ENCODE measurements at regions not wholly inside any gene's neighbourhood (a gene's known extent, or its start where the extent isn't known, plus 50 kb on each side); places are given as distances from the start of the nearest gene placed in this dataset.

GRCh38 chr3:117873249-117873600 lies 1161.4 kb downstream of the IGSF11 start:
- no peak overlapping the region for H3K27ac Mint-ChIP-seq
- intact Hi-C loops (cut with micrococcal nuclease): no loop called here
- H3K4me1 Mint-ChIP-seq (ENCODE audit: low read depth): no peaks in the 10 kb centered on the region
- no peaks in the 10 kb centered on the region for H3K36me3 Mint-ChIP-seq (ENCODE audit: low read depth)
- no peaks in the 10 kb centered on the region for H3K27me3 Mint-ChIP-seq (ENCODE audit: insufficient read depth)
- H3K9me3 Mint-ChIP-seq: no peaks in the 10 kb centered on the region
- DNase-seq (ENCODE audit: low spot score): no peak
- no peak overlapping the region for H3K4me3 Mint-ChIP-seq

- Mint-ChIP-seq H3K9me3 (no peaks in the 10 kb centered on the region), H3K36me3 (ENCODE audit: low read depth) (no peaks in the 10 kb centered on the region), H3K4me1 (ENCODE audit: low read depth) (no peaks in the 10 kb centered on the region), H3K27me3 (ENCODE audit: insufficient read depth) (no peaks in the 10 kb centered on the region), H3K27ac (no peak overlapping the region), H3K4me3 (no peak overlapping the region)
- intact Hi-C loops (cut with micrococcal nuclease): no loop called here
- DNase-seq (ENCODE audit: low spot score): no peak
Measured at GRCh38 chr3:117874028-117874690, 1160.5 kb downstream of the IGSF11 start.

- Mint-ChIP-seq H3K36me3 (ENCODE audit: low read depth) (no peaks in the 10 kb centered on the region), H3K9me3 (no peaks in the 10 kb centered on the region), H3K27me3 (ENCODE audit: insufficient read depth) (no peaks in the 10 kb centered on the region), H3K4me3 (no peak overlapping the region), H3K4me1 (ENCODE audit: low read depth) (no peaks in the 10 kb centered on the region), H3K27ac (no peak overlapping the region)
- intact Hi-C loops (cut with micrococcal nuclease): no loop called here
- DNase-seq (ENCODE audit: low spot score): no peak
Measured at GRCh38 chr3:117874904-117875874, 1159.5 kb downstream of the IGSF11 start.

- intact Hi-C loops (cut with micrococcal nuclease): no loop called here
- Mint-ChIP-seq H3K36me3 (ENCODE audit: low read depth) (no peaks in the 10 kb centered on the region), H3K4me1 (ENCODE audit: low read depth) (no peaks in the 10 kb centered on the region), H3K9me3 (no peaks in the 10 kb centered on the region), H3K27ac (no peak overlapping the region), H3K4me3 (no peak overlapping the region), H3K27me3 (ENCODE audit: insufficient read depth) (no peaks in the 10 kb centered on the region)
- no peak for DNase-seq (ENCODE audit: low spot score)
Measured at GRCh38 chr3:117875887-117876286, 1158.8 kb downstream of the IGSF11 start.

GRCh38 chr3:117880638-117881037 lies 1154.0 kb downstream of the IGSF11 start:
- no peaks in the 10 kb centered on the region for H3K4me1 Mint-ChIP-seq (ENCODE audit: low read depth)
- no peak overlapping the region for H3K27ac Mint-ChIP-seq
- H3K27me3 Mint-ChIP-seq (ENCODE audit: insufficient read depth): no peaks in the 10 kb centered on the region
- H3K36me3 Mint-ChIP-seq (ENCODE audit: low read depth): no peaks in the 10 kb centered on the region
- no peak overlapping the region for H3K4me3 Mint-ChIP-seq
- no peak for DNase-seq (ENCODE audit: low spot score)
- peaks cover 7% of the 10 kb centered on the region for H3K9me3 Mint-ChIP-seq
- intact Hi-C loops (cut with micrococcal nuclease): no loop called here

- Mint-ChIP-seq H3K4me1 (ENCODE audit: low read depth) (no peaks in the 10 kb centered on the region), H3K9me3 (peaks cover 7% of the 10 kb centered on the region), H3K27ac (no peak overlapping the region), H3K4me3 (no peak overlapping the region), H3K27me3 (ENCODE audit: insufficient read depth) (no peaks in the 10 kb centered on the region), H3K36me3 (ENCODE audit: low read depth) (no peaks in the 10 kb centered on the region)
- intact Hi-C loops (cut with micrococcal nuclease): no loop called here
- DNase-seq (ENCODE audit: low spot score): no peak
Measured at GRCh38 chr3:117881210-117881609, 1153.4 kb downstream of the IGSF11 start.

GRCh38 chr3:117885011-117885441 lies 1149.6 kb downstream of the IGSF11 start:
- Mint-ChIP-seq H3K27me3 (ENCODE audit: insufficient read depth) (no peaks in the 10 kb centered on the region), H3K4me1 (ENCODE audit: low read depth) (no peaks in the 10 kb centered on the region), H3K36me3 (ENCODE audit: low read depth) (no peaks in the 10 kb centered on the region), H3K4me3 (no peak overlapping the region), H3K9me3 (peaks cover 7% of the 10 kb centered on the region), H3K27ac (no peak overlapping the region)
- DNase-seq (ENCODE audit: low spot score): no peak
- intact Hi-C loops (cut with micrococcal nuclease): no loop called here

GRCh38 chr3:117886147-117886546 lies 1148.5 kb downstream of the IGSF11 start:
- Mint-ChIP-seq H3K27ac (no peak overlapping the region), H3K4me1 (ENCODE audit: low read depth) (no peaks in the 10 kb centered on the region), H3K9me3 (peaks cover 7% of the 10 kb centered on the region), H3K27me3 (ENCODE audit: insufficient read depth) (no peaks in the 10 kb centered on the region), H3K4me3 (no peak overlapping the region), H3K36me3 (ENCODE audit: low read depth) (no peaks in the 10 kb centered on the region)
- DNase-seq (ENCODE audit: low spot score): no peak
- intact Hi-C loops (cut with micrococcal nuclease): no loop called here

- intact Hi-C loops (cut with micrococcal nuclease): no loop called here
- Mint-ChIP-seq H3K27ac (no peak overlapping the region), H3K4me3 (no peak overlapping the region), H3K4me1 (ENCODE audit: low read depth) (no peaks in the 10 kb centered on the region), H3K36me3 (ENCODE audit: low read depth) (no peaks in the 10 kb centered on the region), H3K27me3 (ENCODE audit: insufficient read depth) (no peaks in the 10 kb centered on the region), H3K9me3 (peaks cover 3% of the 10 kb centered on the region)
- DNase-seq (ENCODE audit: low spot score): no peak
Measured at GRCh38 chr3:117887031-117887430, 1147.6 kb downstream of the IGSF11 start.

GRCh38 chr3:117887901-117888300 lies 1146.7 kb downstream of the IGSF11 start:
- no peak overlapping the region for H3K4me3 Mint-ChIP-seq
- H3K27ac Mint-ChIP-seq: no peak overlapping the region
- H3K27me3 Mint-ChIP-seq (ENCODE audit: insufficient read depth): no peaks in the 10 kb centered on the region
- no peaks in the 10 kb centered on the region for H3K9me3 Mint-ChIP-seq
- no peaks in the 10 kb centered on the region for H3K36me3 Mint-ChIP-seq (ENCODE audit: low read depth)
- no peak for DNase-seq (ENCODE audit: low spot score)
- intact Hi-C loops (cut with micrococcal nuclease): no loop called here
- no peaks in the 10 kb centered on the region for H3K4me1 Mint-ChIP-seq (ENCODE audit: low read depth)

GRCh38 chr3:117892431-117892841 lies 1142.2 kb downstream of the IGSF11 start:
- H3K4me1 Mint-ChIP-seq (ENCODE audit: low read depth): no peaks in the 10 kb centered on the region
- no peak for DNase-seq (ENCODE audit: low spot score)
- intact Hi-C loops (cut with micrococcal nuclease): no loop called here
- H3K9me3 Mint-ChIP-seq: no peaks in the 10 kb centered on the region
- H3K27ac Mint-ChIP-seq: no peak overlapping the region
- no peaks in the 10 kb centered on the region for H3K27me3 Mint-ChIP-seq (ENCODE audit: insufficient read depth)
- no peaks in the 10 kb centered on the region for H3K36me3 Mint-ChIP-seq (ENCODE audit: low read depth)
- H3K4me3 Mint-ChIP-seq: no peak overlapping the region

GRCh38 chr3:117893001-117893400 lies 1141.6 kb downstream of the IGSF11 start:
- no peak overlapping the region for H3K4me3 Mint-ChIP-seq
- H3K27me3 Mint-ChIP-seq (ENCODE audit: insufficient read depth): no peaks in the 10 kb centered on the region
- intact Hi-C loops (cut with micrococcal nuclease): no loop called here
- H3K9me3 Mint-ChIP-seq: no peaks in the 10 kb centered on the region
- H3K27ac Mint-ChIP-seq: no peak overlapping the region
- H3K4me1 Mint-ChIP-seq (ENCODE audit: low read depth): no peaks in the 10 kb centered on the region
- no peaks in the 10 kb centered on the region for H3K36me3 Mint-ChIP-seq (ENCODE audit: low read depth)
- DNase-seq (ENCODE audit: low spot score): no peak

GRCh38 chr3:117893638-117894037 lies 1141.0 kb downstream of the IGSF11 start:
- DNase-seq (ENCODE audit: low spot score): no peak
- intact Hi-C loops (cut with micrococcal nuclease): no loop called here
- no peaks in the 10 kb centered on the region for H3K4me1 Mint-ChIP-seq (ENCODE audit: low read depth)
- H3K4me3 Mint-ChIP-seq: no peak overlapping the region
- no peaks in the 10 kb centered on the region for H3K27me3 Mint-ChIP-seq (ENCODE audit: insufficient read depth)
- no peaks in the 10 kb centered on the region for H3K36me3 Mint-ChIP-seq (ENCODE audit: low read depth)
- no peak overlapping the region for H3K27ac Mint-ChIP-seq
- no peaks in the 10 kb centered on the region for H3K9me3 Mint-ChIP-seq
